ENCODE measurements at regions not wholly inside any gene's neighbourhood (a gene's known extent, or its start where the extent isn't known, plus 50 kb on each side); places are given as distances from the start of the nearest gene placed in this dataset.

GRCh38 chr4:148503681-148504080, 61.5 kb upstream of the NR3C2 start:
- Mint-ChIP-seq H3K4me3 (no peak overlapping the region), H3K27ac (no peak overlapping the region), H3K36me3 (ENCODE audit: low read depth) (peaks cover 2% of the 10 kb centered on the region), H3K27me3 (no peaks in the 10 kb centered on the region), H3K4me1 (no peaks in the 10 kb centered on the region), H3K9me3 (peaks cover 10% of the 10 kb centered on the region)
- ATAC-seq (no peak), DNase-seq (no peak)

DNA sequence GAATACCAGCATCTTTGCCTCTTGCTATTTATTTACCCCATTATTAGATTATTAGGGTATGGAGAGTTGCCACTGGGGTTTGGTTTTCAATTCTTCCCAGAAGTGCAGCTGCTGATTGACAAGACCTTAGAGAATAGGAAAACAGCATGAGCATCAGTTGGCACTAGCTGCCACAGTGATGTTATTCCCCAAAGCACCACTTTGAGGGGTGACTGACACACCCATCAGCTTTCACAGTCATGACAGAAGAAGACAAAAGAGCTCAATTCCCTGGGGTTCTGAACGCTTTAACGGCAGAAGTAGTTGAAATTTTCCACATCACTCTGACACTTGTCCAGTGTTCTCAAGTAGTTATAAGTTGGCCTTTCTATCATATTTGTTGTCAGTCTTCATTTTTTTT, 55.0 kb upstream of the NR3C2 start:
- H3K4me3 Mint-ChIP-seq: no peak overlapping the region
- no peak overlapping the region for H3K27ac Mint-ChIP-seq
- no peaks in the 10 kb centered on the region for H3K4me1 Mint-ChIP-seq
- H3K36me3 Mint-ChIP-seq (ENCODE audit: low read depth): peaks cover 2% of the 10 kb centered on the region
- H3K27me3 Mint-ChIP-seq: no peaks in the 10 kb centered on the region
- peaks cover 6% of the 10 kb centered on the region for H3K9me3 Mint-ChIP-seq
- ATAC-seq (no peak), DNase-seq (no peak)

GRCh38 chr4:148495463-148495862, 53.2 kb upstream of the NR3C2 start:
- no peaks in the 10 kb centered on the region for H3K27me3 Mint-ChIP-seq
- DNase-seq: no peak
- ATAC-seq: peak; percentile 20
- H3K27ac Mint-ChIP-seq: no peak overlapping the region
- H3K36me3 Mint-ChIP-seq (ENCODE audit: low read depth): peaks cover 2% of the 10 kb centered on the region
- no peak overlapping the region for H3K4me3 Mint-ChIP-seq
- no peaks in the 10 kb centered on the region for H3K4me1 Mint-ChIP-seq
- no peaks in the 10 kb centered on the region for H3K9me3 Mint-ChIP-seq

Measured in activated naive CD8-positive, alpha-beta T cell treated with anti-CD3 and anti-CD28 coated beads, Interleukin-2, amount 50 U/mL, for 24 hours (primary cell).